Prostate gland (tissue), 2 donors: ENCODE measurements at regions not wholly inside any gene's neighbourhood (a gene's known extent, or its start where the extent isn't known, plus 50 kb on each side); places are given as distances from the start of the nearest gene placed in this dataset.

Experiments used
- CTCF ChIP-seq, 4 experiments: fragments of 200-600 bp in 2 of 4; fragments of 450-650 bp in 2 of 4; sonication (generic) in 2 of 4; IDR thresholded peaks; 1 replicate in 3 of 4; 2 replicates in 1 of 4; pipeline ENCODE4 v1.5.1; 2016 to 2019; ENCODE audit warnings: antibody characterized with exemption in 4 of 4, mild to moderate bottlenecking in 2 of 4, moderate library complexity in 2 of 4
- POLR2A ChIP-seq: fragments of 450-650 bp; IDR thresholded peaks from one replicate; pipeline ENCODE4 v1.6.1; 2016; ENCODE audit warnings: antibody characterized with exemption, mild to moderate bottlenecking
- POLR2AphosphoS5 ChIP-seq: sonication (generic); formaldehyde crosslinking; IDR thresholded peaks from one replicate; pipeline ENCODE4 v1.6.1; 2017; ENCODE audit warnings: antibody characterized with exemption

- no peak for TF ChIP-seq CTCF (IDR thresholded peaks at IDR 0.05)
- TF ChIP-seq POLR2AphosphoS5 = no peak
- no peak for TF ChIP-seq POLR2A
These were observed 205.2 kb upstream of the CASK start for GRCh38 chrX:42128587-42128986.
